GM10266 (cell line): ENCODE measurements at regions not wholly inside any gene's neighbourhood (a gene's known extent, or its start where the extent isn't known, plus 50 kb on each side); places are given as distances from the start of the nearest gene placed in this dataset.
"Not testable (repeated sequence)": the region's sequence is repeated elsewhere in the genome, so short reads cannot be mapped to it uniquely, and the experiment has no call there.

Source experiments
- DNase-seq: peaks from one replicate; pipeline ENCODE4 v3.0.0; 2012; ENCODE audit errors: extremely low spot score
- CTCF ChIP-seq: IDR thresholded peaks from 2 replicates; pipeline ENCODE4 v1.5.1; 2012; ENCODE audit warnings: mild to moderate bottlenecking, low read depth; ENCODE audit not compliant: control insufficient read depth, insufficient read depth; ENCODE audit errors: missing control alignments

GRCh38 chr2:176569574-176569973 lies 300.3 kb downstream of the MTX2 start:
- no peak for DNase-seq
- TF ChIP-seq CTCF: no peak

GRCh38 chr2:176573612-176574483 lies 304.6 kb downstream of the MTX2 start:
- no peak for TF ChIP-seq CTCF
- DNase-seq: no peak

- TF ChIP-seq CTCF: no peak
- no peak for DNase-seq
Measured at GRCh38 chr2:176574484-176575236, 305.4 kb downstream of the MTX2 start.

GRCh38 chr2:176575237-176575744 lies 306.0 kb downstream of the MTX2 start:
- TF ChIP-seq CTCF: no peak
- DNase-seq: no peak

GRCh38 chr2:176577054-176577453 lies 307.8 kb downstream of the MTX2 start:
- no peak for DNase-seq
- no peak for TF ChIP-seq CTCF

GRCh38 chr2:176578292-176578691 lies 309.1 kb downstream of the MTX2 start:
- DNase-seq: not testable (repeated sequence)

- TF ChIP-seq CTCF: no peak
Measured at GRCh38 chr2:176579608-176580007, 310.4 kb downstream of the MTX2 start.

More at GRCh38 chr2:176579608-176580007, 310.4 kb downstream of the MTX2 start:
- no peak for DNase-seq
